ENCODE measurements at regions not wholly inside any gene's neighbourhood (a gene's known extent, or its start where the extent isn't known, plus 50 kb on each side); places are given as distances from the start of the nearest gene placed in this dataset.

DNA sequence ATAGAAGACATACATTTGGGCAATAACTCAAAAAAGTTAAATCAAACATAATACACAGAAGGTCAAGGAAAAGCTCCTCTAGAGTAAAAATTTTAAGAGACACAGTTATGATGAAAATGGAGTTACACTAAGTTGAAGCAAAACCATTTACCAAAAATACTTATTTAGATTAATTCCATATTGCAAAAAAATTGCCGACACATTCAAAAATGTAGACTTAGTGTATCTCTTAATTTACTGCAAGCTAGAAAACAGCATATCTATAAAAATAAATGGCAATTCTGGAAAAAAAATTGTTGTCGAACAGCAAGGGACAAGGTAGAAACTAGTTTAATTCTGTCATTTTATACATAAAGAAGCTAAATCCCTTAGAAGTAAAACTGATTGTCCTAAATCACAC is 248.7 kb upstream of the KIF2B start:
- TF ChIP-seq, protein P1, sequence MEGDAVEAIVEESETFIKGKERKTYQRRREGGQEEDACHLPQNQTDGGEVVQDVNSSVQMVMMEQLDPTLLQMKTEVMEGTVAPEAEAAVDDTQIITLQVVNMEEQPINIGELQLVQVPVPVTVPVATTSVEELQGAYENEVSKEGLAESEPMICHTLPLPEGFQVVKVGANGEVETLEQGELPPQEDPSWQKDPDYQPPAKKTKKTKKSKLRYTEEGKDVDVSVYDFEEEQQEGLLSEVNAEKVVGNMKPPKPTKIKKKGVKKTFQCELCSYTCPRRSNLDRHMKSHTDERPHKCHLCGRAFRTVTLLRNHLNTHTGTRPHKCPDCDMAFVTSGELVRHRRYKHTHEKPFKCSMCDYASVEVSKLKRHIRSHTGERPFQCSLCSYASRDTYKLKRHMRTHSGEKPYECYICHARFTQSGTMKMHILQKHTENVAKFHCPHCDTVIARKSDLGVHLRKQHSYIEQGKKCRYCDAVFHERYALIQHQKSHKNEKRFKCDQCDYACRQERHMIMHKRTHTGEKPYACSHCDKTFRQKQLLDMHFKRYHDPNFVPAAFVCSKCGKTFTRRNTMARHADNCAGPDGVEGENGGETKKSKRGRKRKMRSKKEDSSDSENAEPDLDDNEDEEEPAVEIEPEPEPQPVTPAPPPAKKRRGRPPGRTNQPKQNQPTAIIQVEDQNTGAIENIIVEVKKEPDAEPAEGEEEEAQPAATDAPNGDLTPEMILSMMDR (conservative IDR thresholded peaks at IDR 0.05 in 1 of 2, IDR thresholded peaks at IDR 0.05 in 1 of 2; ENCODE audit: low read depth in 1 of 2, low read length in 2 of 2) = no peak
- no peak for TF ChIP-seq EZH2 (IDR thresholded peaks at IDR 0.05; ENCODE audit: low read length, missing control alignments)
